ENCODE measurements at regions not wholly inside any gene's neighbourhood (a gene's known extent, or its start where the extent isn't known, plus 50 kb on each side); places are given as distances from the start of the nearest gene placed in this dataset.

DNA sequence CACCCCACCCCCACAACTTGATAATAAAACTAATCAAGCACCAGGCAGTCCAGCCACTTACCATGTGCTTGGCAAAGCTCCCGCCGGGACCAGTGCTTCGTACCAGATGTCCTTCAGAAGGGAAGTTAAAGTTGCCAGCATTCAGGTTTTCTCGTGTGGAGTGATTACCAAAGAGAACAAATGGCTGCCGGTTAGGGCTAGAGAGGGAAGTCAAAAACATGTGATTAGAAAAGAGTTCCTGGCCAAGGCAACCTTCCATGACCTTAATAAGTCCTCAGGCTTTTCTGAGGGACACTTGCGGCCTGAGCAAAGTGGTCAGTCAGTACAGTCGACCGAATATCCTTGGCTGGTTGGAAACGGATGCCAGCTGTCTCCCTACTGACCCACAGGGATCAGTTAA lies 67.0 kb downstream of the DNAAF9 start:
- TF ChIP-seq EZH2 (IDR thresholded peaks at IDR 0.05; ENCODE audit: insufficient read depth, poor library complexity, severe bottlenecking) = no peak
- no peak for TF ChIP-seq EZH2phosphoT487 (IDR thresholded peaks at IDR 0.05; ENCODE audit: insufficient read depth, low read depth)
